GM15510 (cell line): ENCODE measurements at regions not wholly inside any gene's neighbourhood (a gene's known extent, or its start where the extent isn't known, plus 50 kb on each side); places are given as distances from the start of the nearest gene placed in this dataset.

Source experiments
- POLR2A ChIP-seq: IDR thresholded peaks from 3 replicates; pipeline ENCODE4 v1.6.1; 2011; ENCODE audit warnings: borderline replicate concordance; ENCODE audit not compliant: insufficient read length; ENCODE audit errors: extremely low read depth

DNA sequence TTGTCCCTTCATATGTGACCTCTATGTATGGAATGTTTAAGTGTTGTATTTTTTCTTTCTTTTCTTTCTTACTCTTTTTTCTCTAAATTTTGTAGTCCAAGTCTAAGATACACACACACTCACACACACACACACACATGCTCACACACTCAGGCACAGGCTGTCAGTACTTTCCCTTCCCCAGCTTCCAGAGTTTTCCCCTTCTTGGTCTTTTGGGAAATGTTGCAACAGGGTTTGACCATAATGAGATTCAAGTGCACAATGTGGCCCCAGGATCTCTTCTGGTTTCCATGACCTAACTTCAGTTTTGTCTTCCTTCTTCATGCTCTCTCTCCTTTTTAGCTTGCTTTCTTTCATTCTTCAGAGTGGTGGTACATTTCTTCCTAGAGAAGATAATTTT lies 289.8 kb upstream of the FOXF1 start:
- no peak for TF ChIP-seq POLR2A

GRCh38 chr16:86221085-86221484 lies 289.2 kb upstream of the FOXF1 start:
- TF ChIP-seq POLR2A, result no peak

- no peak for TF ChIP-seq POLR2A
Observed at GRCh38 chr16:86222547-86222946, 287.8 kb upstream of the FOXF1 start.

DNA sequence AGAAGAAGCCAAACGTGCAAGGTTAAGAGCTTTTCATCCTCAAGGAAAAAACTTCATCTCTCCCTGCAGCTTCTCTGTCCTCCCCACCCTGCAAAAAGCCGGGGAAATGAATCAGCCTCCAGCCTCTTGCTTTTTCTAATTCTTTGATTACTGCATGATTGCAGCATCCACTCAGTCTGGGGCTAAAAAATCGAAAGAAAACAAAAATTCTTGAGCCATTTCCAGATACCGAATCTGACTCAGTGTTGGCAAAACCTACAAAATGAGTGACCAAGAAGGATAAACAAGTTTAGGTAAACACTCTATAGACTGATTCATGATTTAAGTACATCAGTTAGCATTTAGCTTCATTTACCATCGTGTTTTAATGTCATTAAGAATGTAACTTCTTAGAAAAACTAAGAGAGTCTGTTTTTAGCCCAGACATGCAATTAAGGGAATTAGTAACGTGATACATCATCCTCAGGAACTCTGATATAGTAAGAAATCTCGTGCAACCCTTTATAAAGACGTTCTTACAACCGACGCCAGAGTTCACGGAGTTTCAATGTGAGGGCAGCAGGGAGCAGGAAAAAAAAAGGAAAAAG lies 287.3 kb upstream of the FOXF1 start:
- TF ChIP-seq POLR2A, result no peak

- no peak for TF ChIP-seq POLR2A
Observed at GRCh38 chr16:86224126-86224525, 286.2 kb upstream of the FOXF1 start.

DNA sequence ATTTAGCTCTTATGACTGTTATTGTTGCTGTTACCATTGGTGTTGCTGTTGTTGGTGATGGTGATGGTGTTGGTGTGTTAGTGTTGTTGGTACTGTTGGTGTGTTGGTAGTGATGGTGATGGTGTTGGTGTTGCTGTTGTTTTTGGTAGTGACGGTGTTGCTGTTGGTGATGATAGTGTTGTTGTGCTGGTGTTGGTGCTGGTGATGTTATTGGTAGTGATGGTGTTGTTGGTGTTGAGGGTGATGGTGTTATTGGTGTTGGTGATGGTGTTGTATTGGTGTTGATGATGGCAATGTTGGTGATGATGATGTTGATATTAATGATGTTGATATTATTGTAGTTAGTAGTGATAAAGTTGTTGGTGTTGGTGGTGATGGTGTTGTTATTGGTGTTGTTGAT lies 285.7 kb upstream of the FOXF1 start:
- TF ChIP-seq POLR2A, result no peak

- no peak for TF ChIP-seq POLR2A
Observed at GRCh38 chr16:86225905-86226371, 284.4 kb upstream of the FOXF1 start.

DNA sequence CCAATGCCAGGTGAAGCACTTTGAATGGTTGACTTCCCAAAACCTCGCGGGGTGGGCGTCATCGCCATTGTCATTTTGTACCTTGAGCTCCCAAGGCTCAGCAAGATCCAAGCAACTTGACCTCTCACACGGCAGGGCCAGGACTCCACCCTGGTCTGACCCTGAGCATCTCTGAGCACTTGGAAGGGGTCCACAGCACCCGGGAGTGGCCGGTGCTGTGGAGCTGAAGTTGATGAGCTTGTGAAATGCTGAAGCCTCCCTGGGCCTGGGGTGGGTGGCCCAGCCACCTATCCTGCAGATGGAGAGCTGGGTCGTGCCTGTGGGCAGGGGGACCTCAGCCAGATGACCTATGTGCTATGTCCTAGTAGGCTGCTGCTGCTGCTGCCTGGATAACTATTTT lies 283.3 kb upstream of the FOXF1 start:
- TF ChIP-seq POLR2A, result no peak

- no peak for TF ChIP-seq POLR2A
Observed at GRCh38 chr16:86227801-86228200, 282.5 kb upstream of the FOXF1 start.

GRCh38 chr16:86228713-86229112 lies 281.6 kb upstream of the FOXF1 start:
- TF ChIP-seq POLR2A, result no peak

DNA sequence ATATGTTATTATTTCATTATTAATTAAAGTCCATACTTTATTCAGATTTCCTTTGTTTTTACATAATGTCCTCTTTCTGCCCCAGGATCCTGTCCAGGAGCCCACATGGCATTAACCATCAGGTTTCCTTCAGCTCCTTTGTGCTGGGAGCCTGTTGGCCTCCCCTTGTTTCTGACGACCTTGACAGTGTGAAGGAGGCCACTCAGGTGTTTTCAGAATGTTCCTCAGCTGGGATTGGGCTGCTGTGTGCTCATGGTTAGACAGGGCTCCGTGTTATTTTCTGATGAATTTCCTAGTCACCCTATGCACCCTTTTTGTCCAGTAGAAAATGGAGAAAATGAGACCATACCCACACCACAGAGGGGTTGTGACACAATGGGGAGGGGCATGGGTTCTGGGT lies 281.0 kb upstream of the FOXF1 start:
- no peak for TF ChIP-seq POLR2A

DNA sequence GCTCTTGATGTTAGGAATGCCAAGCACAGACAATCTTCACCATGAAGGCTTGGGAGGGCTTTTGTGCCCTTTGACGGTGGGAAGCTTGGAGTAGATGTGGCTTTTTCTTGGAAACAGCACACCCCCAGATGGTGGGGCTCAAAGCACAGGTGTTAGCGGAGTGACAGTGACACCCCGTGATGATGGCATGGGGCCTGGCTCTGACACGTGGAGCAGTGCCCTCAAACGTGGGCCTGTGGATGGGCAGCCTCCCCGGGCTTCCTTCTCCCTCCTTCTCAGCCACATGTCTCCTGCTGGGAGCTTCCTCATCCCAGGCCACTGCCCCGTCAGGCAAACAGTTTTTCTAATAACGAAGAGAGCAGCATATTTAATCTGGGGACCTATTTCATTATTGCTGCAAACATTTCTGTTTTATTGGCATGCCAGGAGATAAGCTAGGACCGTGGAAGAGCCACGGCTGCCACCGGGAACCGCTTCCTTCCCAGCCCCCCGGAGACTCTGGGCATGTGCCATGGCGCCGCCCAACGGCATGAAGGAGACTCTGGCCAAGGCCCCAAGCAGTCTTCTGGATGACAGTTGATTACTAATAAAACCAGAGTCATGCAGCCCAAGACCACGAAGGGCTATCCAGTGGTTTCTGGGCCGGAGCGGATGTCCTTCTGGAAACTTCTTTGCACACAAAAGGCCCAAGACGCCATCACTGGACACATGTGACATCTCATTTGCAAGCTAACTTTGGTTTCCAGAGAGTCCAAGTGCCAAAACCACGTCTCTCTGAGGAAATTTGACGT lies 280.3 kb upstream of the FOXF1 start:
- no peak for TF ChIP-seq POLR2A

GRCh38 chr16:86231321-86231995 lies 278.9 kb upstream of the FOXF1 start:
- TF ChIP-seq POLR2A, result no peak

GRCh38 chr16:86231996-86232350 lies 278.4 kb upstream of the FOXF1 start:
- no peak for TF ChIP-seq POLR2A

DNA sequence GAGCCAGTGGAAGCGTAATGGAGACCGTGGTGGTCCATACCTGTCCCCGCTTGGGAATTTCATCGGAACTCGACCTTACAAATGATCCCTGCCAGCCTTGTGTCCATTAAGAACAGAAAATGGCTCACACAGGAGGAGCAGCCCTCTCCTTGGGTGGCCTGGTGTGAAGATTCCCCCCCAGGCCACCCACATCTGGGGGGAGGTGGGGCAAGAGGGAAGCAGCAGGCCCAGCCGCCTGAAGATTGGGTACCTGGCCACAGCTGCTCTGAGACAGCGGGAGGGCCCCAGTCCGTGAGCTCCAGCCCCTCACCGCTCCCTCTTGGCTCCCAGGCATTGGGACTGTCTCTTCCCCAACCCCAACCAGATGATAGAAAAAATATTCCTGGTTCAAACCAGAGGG lies 277.8 kb upstream of the FOXF1 start:
- no peak for TF ChIP-seq POLR2A

- no peak for TF ChIP-seq POLR2A
Observed at GRCh38 chr16:86239381-86239780, 270.9 kb upstream of the FOXF1 start.

- no peak for TF ChIP-seq POLR2A
Observed at GRCh38 chr16:86240716-86241363, 269.5 kb upstream of the FOXF1 start.
